ENCODE measurements at regions not wholly inside any gene's neighbourhood (a gene's known extent, or its start where the extent isn't known, plus 50 kb on each side); places are given as distances from the start of the nearest gene placed in this dataset.

- DNase-seq: no peak
Observed at GRCh38 chr14:101105045-101105444, 201.5 kb upstream of the RTL1 start.

- no peak for DNase-seq
Observed at GRCh38 chr14:101108579-101109346, 205.2 kb upstream of the RTL1 start.

- DNase-seq: no peak
Observed at GRCh38 chr14:101109347-101109638, 205.8 kb upstream of the RTL1 start.

GRCh38 chr14:101109981-101110728, 206.6 kb upstream of the RTL1 start:
- no peak for DNase-seq

GRCh38 chr14:101110729-101111619, 207.5 kb upstream of the RTL1 start:
- no peak for DNase-seq

- DNase-seq: no peak
Observed at GRCh38 chr14:101111620-101112290, 208.2 kb upstream of the RTL1 start.

- DNase-seq: no peak
Observed at GRCh38 chr14:101112351-101113107, 209.0 kb upstream of the RTL1 start.

GRCh38 chr14:101113108-101113612, 209.6 kb upstream of the RTL1 start:
- no peak for DNase-seq

- no peak for DNase-seq
Observed at GRCh38 chr14:101113835-101114725, 210.6 kb upstream of the RTL1 start.

GRCh38 chr14:101114726-101115515, 211.4 kb upstream of the RTL1 start:
- DNase-seq: no peak

GRCh38 chr14:101115652-101116051, 212.1 kb upstream of the RTL1 start:
- DNase-seq: no peak

GRCh38 chr14:101116065-101116464, 212.5 kb upstream of the RTL1 start:
- DNase-seq: no peak

- no peak for DNase-seq
Observed at GRCh38 chr14:101116486-101117130, 213.1 kb upstream of the RTL1 start.

GRCh38 chr14:101117543-101117942, 214.0 kb upstream of the RTL1 start:
- DNase-seq: no peak

GRCh38 chr14:101118233-101118632, 214.7 kb upstream of the RTL1 start:
- peak; percentile 21 for DNase-seq

GRCh38 chr14:101118746-101119591, 215.4 kb upstream of the RTL1 start:
- DNase-seq: no peak

- DNase-seq: no peak
Observed at GRCh38 chr14:101119830-101120571, 216.5 kb upstream of the RTL1 start.
